Gastrocnemius medialis (tissue), 4 donors: ENCODE measurements at regions not wholly inside any gene's neighbourhood (a gene's known extent, or its start where the extent isn't known, plus 50 kb on each side); places are given as distances from the start of the nearest gene placed in this dataset.

Experiments
- ATAC-seq, 2 donors: fragments of 150-250 bp; one replicate each; pipeline ENCODE4 v1.9.1; 2016
- DNase-seq, 2 donors: peaks; one replicate each; pipeline ENCODE4 v3.0.0-alpha.2; 2019
- H3K27ac ChIP-seq, 4 donors: fragments of 200-600 bp; sonication (generic); 1 replicate in 1 of 4; 2 replicates in 3 of 4; pipeline ENCODE4 v1.5.1; 2016 to 2018; ENCODE audit warnings: mild to moderate bottlenecking in 2 of 4, moderate library complexity in 1 of 4
- H3K27me3 ChIP-seq, 3 donors: fragments of 200-600 bp; sonication (generic) in 2 of 3; 1 replicate in 1 of 3; 2 replicates in 2 of 3; pipeline versions ENCODE4 v1.5.1 to v1.6.0; 2016 to 2019; ENCODE audit warnings: mild to moderate bottlenecking in 1 of 3, moderate library complexity in 1 of 3
- H3K36me3 ChIP-seq, 2 donors: fragments of 200-600 bp; sonication (generic) in 1 of 2; one replicate each; pipeline ENCODE4 v1.5.1; 2017 to 2018
- H3K4me1 ChIP-seq, 2 donors: fragments of 200-600 bp; sonication (generic) in 1 of 2; one replicate each; pipeline ENCODE4 v1.5.1; 2016 to 2017; ENCODE audit warnings: mild to moderate bottlenecking in 2 of 2
- H3K4me3 ChIP-seq, 4 donors: fragments of 200-600 bp; sonication (generic) in 3 of 4; 1 replicate in 1 of 4; 2 replicates in 3 of 4; pipeline ENCODE4 v1.5.1; 2016 to 2019; ENCODE audit warnings: mild to moderate bottlenecking in 2 of 4
- H3K9me3 ChIP-seq, 3 donors: fragments of 200-600 bp; sonication (generic) in 2 of 3; 1 replicate in 1 of 3; 2 replicates in 2 of 3; pipeline ENCODE4 v1.5.1; 2016 to 2019
- POLR2A ChIP-seq, 2 donors: fragments of 450-650 bp; IDR thresholded peaks; one replicate each; pipeline ENCODE4 v1.6.1; 2017; ENCODE audit warnings: antibody characterized with exemption in 2 of 2, mild to moderate bottlenecking in 2 of 2, moderate library complexity in 2 of 2
- in situ Hi-C, 4 donors: fragments of 200-750 bp; cut with MboI; loops; one replicate each; pipeline versions ENCODE4 v1.15.0 to v1.8.0; 2017; ENCODE audit warnings: low sequenced_read_pairs in 4 of 4
- intact Hi-C: fragments of 100-400 bp; cut with DNase I; formaldehyde crosslinking; loops from one replicate; pipeline ENCODE4 v1.15.1; 2023; ENCODE audit warnings: low total_unique reads
- TF ChIP-seq, protein P1 (sequence below), 5 experiments: fragments of 450-650 bp in 3 of 5; fragments of 200-600 bp in 2 of 5; sonication (generic) in 2 of 5; IDR thresholded peaks in 4 of 5; conservative IDR thresholded peaks in 1 of 5; 1 replicate in 4 of 5; 2 replicates in 1 of 5; pipeline ENCODE4 v1.5.1; 2016 to 2019; ENCODE audit warnings: antibody characterized with exemption in 5 of 5, mild to moderate bottlenecking in 3 of 5, moderate library complexity in 3 of 5

DNA sequence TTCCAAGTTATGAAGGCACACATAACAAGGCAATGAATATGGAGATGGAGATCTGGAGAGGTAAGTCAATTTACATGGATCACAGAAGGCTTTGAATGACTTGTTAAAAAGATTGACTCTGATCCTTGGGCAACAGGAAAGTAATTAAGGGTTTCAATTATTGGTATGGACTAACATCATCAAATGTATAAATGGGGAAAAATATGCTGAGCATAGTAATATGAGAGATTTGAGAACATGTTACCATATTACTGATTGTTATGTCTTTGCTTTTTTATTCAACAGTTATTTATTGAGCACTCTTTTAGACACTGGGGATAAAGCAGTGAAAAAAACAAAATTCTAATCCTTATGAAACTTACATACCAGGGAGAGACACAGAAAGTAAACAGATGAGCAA is 238.5 kb upstream of the ROBO1 start:
- no peak for DNase-seq
- in situ Hi-C loops: no loop called here

DNA sequence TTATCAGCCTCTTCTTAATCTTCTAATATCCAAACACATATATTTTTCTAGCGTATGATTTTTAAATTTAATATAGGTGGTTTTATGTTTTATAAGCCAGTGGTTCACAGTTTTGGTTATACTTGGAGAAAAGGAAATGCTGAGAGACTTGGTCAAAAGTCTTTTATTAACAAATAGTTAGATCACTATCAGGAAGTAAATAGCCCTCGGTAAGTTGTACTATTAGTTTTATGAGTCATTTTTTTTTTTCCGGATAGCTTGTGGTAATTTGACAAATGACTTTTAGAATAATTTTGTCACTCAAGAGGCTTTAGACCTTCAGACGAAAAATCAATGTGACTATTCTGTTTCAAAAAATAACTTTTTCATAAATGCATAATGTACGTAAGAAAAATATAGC is 232.2 kb upstream of the ROBO1 start:
- Histone ChIP-seq H3K36me3 (no peaks in the 10 kb centered on the region), H3K27me3 (no peaks in the 10 kb centered on the region), H3K4me3 (no peak overlapping the region), H3K4me1 (no peaks in the 10 kb centered on the region), H3K27ac (no peak overlapping the region), H3K9me3 (no peaks in the 10 kb centered on the region)
- TF ChIP-seq POLR2A (IDR thresholded peaks at IDR 0.05): no peak
- TF ChIP-seq, protein P1, sequence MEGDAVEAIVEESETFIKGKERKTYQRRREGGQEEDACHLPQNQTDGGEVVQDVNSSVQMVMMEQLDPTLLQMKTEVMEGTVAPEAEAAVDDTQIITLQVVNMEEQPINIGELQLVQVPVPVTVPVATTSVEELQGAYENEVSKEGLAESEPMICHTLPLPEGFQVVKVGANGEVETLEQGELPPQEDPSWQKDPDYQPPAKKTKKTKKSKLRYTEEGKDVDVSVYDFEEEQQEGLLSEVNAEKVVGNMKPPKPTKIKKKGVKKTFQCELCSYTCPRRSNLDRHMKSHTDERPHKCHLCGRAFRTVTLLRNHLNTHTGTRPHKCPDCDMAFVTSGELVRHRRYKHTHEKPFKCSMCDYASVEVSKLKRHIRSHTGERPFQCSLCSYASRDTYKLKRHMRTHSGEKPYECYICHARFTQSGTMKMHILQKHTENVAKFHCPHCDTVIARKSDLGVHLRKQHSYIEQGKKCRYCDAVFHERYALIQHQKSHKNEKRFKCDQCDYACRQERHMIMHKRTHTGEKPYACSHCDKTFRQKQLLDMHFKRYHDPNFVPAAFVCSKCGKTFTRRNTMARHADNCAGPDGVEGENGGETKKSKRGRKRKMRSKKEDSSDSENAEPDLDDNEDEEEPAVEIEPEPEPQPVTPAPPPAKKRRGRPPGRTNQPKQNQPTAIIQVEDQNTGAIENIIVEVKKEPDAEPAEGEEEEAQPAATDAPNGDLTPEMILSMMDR (IDR thresholded peaks at IDR 0.05 in 4 of 5, conservative IDR thresholded peaks at IDR 0.05 in 1 of 5): no peak
- DNase-seq (no peak), ATAC-seq (no peak)
- in situ Hi-C loops (no loop called here), intact Hi-C loops (no loop called here)

More for the DNA sequence above, 238.5 kb upstream of the ROBO1 start:
- Histone ChIP-seq H3K27me3 (no peaks in the 10 kb centered on the region), H3K9me3 (no peaks in the 10 kb centered on the region), H3K4me1 (no peaks in the 10 kb centered on the region), H3K4me3 (no peak overlapping the region), H3K27ac (no peak overlapping the region), H3K36me3 (no peaks in the 10 kb centered on the region)
- TF ChIP-seq, protein P1 (IDR thresholded peaks at IDR 0.05 in 4 of 5, conservative IDR thresholded peaks at IDR 0.05 in 1 of 5): no peak
- TF ChIP-seq POLR2A (IDR thresholded peaks at IDR 0.05): no peak
- intact Hi-C loops: no loop called here
- no peak for ATAC-seq

DNA sequence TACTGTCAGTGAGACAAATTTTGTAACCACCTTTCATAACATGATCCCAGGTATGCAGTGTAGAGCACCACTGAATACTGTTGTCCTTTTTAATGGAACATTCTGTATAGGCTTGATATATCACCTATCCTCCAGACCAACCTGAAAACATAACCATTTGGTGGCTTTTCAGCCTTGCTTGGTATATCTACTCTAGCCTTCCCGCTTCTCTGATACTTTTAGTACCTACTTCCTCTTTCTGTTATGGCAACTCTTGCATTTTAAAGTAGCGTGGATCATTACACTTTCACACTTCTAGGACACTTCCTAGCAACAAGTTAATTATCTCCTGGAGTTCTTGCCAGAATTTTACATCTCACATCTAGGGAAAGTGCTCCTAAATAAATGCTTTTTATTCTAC is 226.6 kb upstream of the ROBO1 start:
- DNase-seq (no peak), ATAC-seq (no peak)
- Histone ChIP-seq H3K9me3 (no peaks in the 10 kb centered on the region), H3K4me3 (no peak overlapping the region), H3K4me1 (no peaks in the 10 kb centered on the region), H3K36me3 (no peaks in the 10 kb centered on the region), H3K27me3 (no peaks in the 10 kb centered on the region), H3K27ac (no peak overlapping the region)
- TF ChIP-seq, protein P1 (IDR thresholded peaks at IDR 0.05 in 4 of 5, conservative IDR thresholded peaks at IDR 0.05 in 1 of 5): no peak
- no peak for TF ChIP-seq POLR2A (IDR thresholded peaks at IDR 0.05)
- in situ Hi-C loops (no loop called here), intact Hi-C loops (no loop called here)

DNA sequence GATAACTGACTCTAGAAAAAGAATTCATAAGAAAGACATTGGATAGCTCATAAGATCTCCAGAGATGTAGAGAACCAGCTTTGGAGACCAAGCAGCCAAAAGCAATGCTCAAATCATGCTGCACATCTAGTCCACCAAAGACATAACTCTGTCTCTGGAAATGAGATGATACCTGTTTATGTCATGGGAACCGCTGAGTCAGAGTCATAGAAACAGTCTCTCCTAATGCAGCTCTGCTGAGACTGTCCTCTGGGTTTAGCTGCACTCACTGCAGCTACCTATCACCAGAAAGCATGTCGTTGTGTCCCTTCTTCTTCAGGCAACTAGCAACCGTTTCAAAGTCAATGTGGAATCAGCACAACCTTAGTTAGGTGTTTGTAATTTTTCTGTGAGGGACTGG is 218.5 kb upstream of the ROBO1 start:
- Histone ChIP-seq H3K9me3 (no peaks in the 10 kb centered on the region), H3K4me1 (no peaks in the 10 kb centered on the region), H3K27ac (no peak overlapping the region), H3K4me3 (no peak overlapping the region), H3K36me3 (no peaks in the 10 kb centered on the region), H3K27me3 (no peaks in the 10 kb centered on the region)
- DNase-seq: no peak
- no peak for TF ChIP-seq POLR2A (IDR thresholded peaks at IDR 0.05)
- TF ChIP-seq, protein P1 (IDR thresholded peaks at IDR 0.05 in 4 of 5, conservative IDR thresholded peaks at IDR 0.05 in 1 of 5): no peak
- no peak for ATAC-seq
- in situ Hi-C loops (no loop called here), intact Hi-C loops (no loop called here)

DNA sequence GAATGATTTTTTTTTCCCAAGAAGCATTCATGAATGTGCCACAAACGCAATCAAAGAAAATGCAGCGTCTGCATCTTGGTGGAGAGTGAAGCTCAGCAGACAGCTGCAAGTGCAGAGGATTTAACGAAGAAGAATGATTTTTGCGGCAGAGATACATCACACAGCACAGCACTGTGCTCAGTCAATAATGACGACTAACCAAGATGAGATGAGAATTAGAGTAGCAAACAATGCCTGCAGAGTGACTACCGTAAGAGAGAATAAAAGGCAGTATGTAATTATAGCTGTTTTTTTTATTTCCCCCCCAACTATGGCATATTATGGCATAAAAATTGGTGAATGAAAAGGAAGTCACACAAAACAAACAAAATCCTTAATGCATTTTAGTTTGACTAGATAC is 218.0 kb upstream of the ROBO1 start:
- ATAC-seq: no peak
- H3K27me3 ChIP-seq: no peaks in the 10 kb centered on the region
- TF ChIP-seq, protein P1 (IDR thresholded peaks at IDR 0.05 in 4 of 5, conservative IDR thresholded peaks at IDR 0.05 in 1 of 5): no peak
- no peak for TF ChIP-seq POLR2A (IDR thresholded peaks at IDR 0.05)
- in situ Hi-C loops: no loop called here
- no peaks in the 10 kb centered on the region for H3K4me1 ChIP-seq
- DNase-seq: no peak
- no peak overlapping the region for H3K27ac ChIP-seq
- intact Hi-C loops: no loop called here
- H3K36me3 ChIP-seq: no peaks in the 10 kb centered on the region
- H3K9me3 ChIP-seq: no peaks in the 10 kb centered on the region
- no peak overlapping the region for H3K4me3 ChIP-seq
